Urinary bladder (tissue), 3 donors: ENCODE measurements at regions not wholly inside any gene's neighbourhood (a gene's known extent, or its start where the extent isn't known, plus 50 kb on each side); places are given as distances from the start of the nearest gene placed in this dataset.

Experiments
- DNase-seq: peaks from one replicate; pipeline ENCODE4 v3.0.0-alpha.2; 2015; ENCODE audit errors: extremely low spot score
- H3K27ac ChIP-seq: one replicate; pipeline ENCODE4 v1.5.1; 2013; ENCODE audit warnings: low read depth, mild to moderate bottlenecking, moderate library complexity
- H3K36me3 ChIP-seq: one replicate; pipeline ENCODE4 v1.6.1; 2013; ENCODE audit warnings: mild to moderate bottlenecking, moderate library complexity; ENCODE audit not compliant: insufficient read depth
- H3K4me1 ChIP-seq: one replicate; pipeline ENCODE4 v1.6.1; 2013; ENCODE audit warnings: mild to moderate bottlenecking, moderate library complexity; ENCODE audit not compliant: insufficient read depth
- H3K4me3 ChIP-seq: one replicate; pipeline ENCODE4 v1.5.1; 2013; ENCODE audit warnings: low read depth, low read length
- WGBS: extraction: QIAGEN DNeasy Blood & Tissue Kit; methylation state at CpG from one replicate; pipeline ENCODE4 v1.1.7; 2013; 5-methylcytosine and 5-hydroxymethylcytosine counted together
- donor health status: healthy with polysubstance abuse.
- donor health status: healthy.

- no peak overlapping the region for H3K4me3 ChIP-seq
- no peaks in the 10 kb centered on the region for H3K36me3 ChIP-seq
- DNase-seq = no peak
- no peak overlapping the region for H3K27ac ChIP-seq
- H3K4me1 ChIP-seq = no peaks in the 10 kb centered on the region
- WGBS = 80% methylated on average over 6 of the region's 6 CpGs
Observed at GRCh38 chr3:76889911-76890310, 150.0 kb upstream of the ROBO2 start.

DNA sequence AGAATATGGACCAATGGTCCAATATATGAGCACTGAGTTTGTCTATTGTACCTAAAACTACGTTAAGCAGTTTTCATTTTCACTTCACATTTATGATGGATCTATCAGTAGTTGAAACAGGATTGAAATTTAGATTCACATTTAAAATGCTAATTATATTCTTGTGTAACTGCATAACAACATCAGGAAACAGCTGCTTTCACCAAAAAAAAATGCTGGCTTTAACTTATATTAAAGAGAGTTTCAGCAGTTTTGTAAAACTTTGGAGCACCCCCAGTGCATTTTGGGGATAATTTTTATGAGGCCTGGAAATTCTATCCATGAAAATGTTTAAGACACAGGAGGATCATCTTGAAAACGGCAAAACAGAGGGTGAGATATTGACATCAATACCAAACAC is 142.8 kb upstream of the ROBO2 start:
- no peak overlapping the region for H3K27ac ChIP-seq
- H3K4me1 ChIP-seq = no peaks in the 10 kb centered on the region
- no peak overlapping the region for H3K4me3 ChIP-seq
- no peak for DNase-seq
- WGBS = 57% methylated on average over 2 of the region's 2 CpGs
- H3K36me3 ChIP-seq = no peaks in the 10 kb centered on the region

- no peak for DNase-seq
- Histone ChIP-seq H3K4me1 (no peaks in the 10 kb centered on the region), H3K27ac (no peak overlapping the region), H3K36me3 (no peaks in the 10 kb centered on the region), H3K4me3 (no peak overlapping the region)
- WGBS = 74% methylated on average over 2 of the region's 2 CpGs
Observed at GRCh38 chr3:76900596-76900995, 139.3 kb upstream of the ROBO2 start.

DNA sequence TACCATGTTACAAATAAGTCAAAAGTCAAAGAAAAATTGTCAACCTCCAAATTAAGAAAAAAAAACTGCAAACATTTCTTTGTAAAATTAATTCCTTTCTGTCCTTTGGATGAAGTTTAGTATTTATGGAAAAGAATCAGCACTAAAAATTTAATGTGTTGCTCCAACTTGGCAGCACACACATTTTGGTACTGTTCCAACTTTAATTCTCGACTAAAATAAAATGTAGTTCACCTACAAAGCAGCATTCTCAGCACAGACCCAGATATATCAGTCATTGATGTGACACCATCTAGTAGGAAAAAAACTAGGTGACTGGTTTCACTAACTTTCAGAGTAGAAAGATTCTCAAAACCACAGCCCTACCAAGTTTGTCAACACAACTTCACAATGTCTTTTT is 131.7 kb upstream of the ROBO2 start:
- H3K4me3 ChIP-seq = no peak overlapping the region
- H3K27ac ChIP-seq = no peak overlapping the region
- 13% methylated on average over 1 of the region's 1 CpG for WGBS
- no peaks in the 10 kb centered on the region for H3K36me3 ChIP-seq
- H3K4me1 ChIP-seq = no peaks in the 10 kb centered on the region
- no peak for DNase-seq

- Histone ChIP-seq H3K36me3 (no peaks in the 10 kb centered on the region), H3K4me3 (no peak overlapping the region), H3K4me1 (no peaks in the 10 kb centered on the region), H3K27ac (no peak overlapping the region)
- WGBS = 59% methylated on average over 12 of the region's 12 CpGs
- no peak for DNase-seq
Observed at GRCh38 chr3:76912841-76913383, 127.0 kb upstream of the ROBO2 start.

DNA sequence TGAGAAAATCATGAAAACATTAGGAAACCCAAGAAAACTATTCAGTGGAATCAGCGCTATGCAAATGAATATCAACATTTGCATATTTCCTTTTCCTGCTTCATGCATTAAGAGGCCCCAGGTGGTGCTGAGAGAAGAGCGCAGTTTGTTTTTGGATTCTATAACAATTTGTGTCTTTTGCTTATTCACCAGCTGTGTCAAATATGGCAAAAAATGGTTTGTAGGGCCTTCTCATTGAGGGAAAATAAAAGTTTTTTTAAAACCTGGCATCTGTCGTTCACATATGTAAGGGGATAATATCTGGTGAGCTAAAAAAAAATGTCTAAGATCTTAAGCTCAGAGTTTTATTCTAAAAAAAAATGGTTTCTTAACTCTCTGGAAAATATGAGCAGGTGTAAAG is 122.5 kb upstream of the ROBO2 start:
- Histone ChIP-seq H3K36me3 (no peaks in the 10 kb centered on the region), H3K4me1 (no peaks in the 10 kb centered on the region), H3K4me3 (no peak overlapping the region), H3K27ac (no peak overlapping the region)
- WGBS = 92% methylated on average over 3 of the region's 3 CpGs
- DNase-seq = no peak

DNA sequence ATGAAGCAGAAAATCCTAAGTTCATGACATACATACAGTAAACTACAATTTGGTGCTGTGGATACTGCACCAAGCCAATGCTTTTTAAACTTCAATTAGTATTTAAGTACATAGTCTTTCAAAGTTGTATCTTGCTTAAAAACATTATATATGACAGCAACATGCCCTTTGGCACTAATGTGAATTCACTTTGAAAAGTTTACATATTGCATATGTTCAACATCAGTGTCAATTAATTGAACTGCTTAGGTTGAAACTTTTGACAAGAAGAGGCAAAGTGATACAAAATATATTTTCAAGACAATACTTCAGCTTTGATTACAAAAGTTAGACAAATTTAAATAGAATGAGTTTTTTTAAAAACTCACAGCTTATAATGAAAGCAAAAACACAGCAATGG is 119.4 kb upstream of the ROBO2 start:
- Histone ChIP-seq H3K4me3 (no peak overlapping the region), H3K27ac (no peak overlapping the region), H3K36me3 (no peaks in the 10 kb centered on the region), H3K4me1 (no peaks in the 10 kb centered on the region)
- no peak for DNase-seq

GRCh38 chr3:76923485-76923884 is 116.4 kb upstream of the ROBO2 start:
- Histone ChIP-seq H3K36me3 (no peaks in the 10 kb centered on the region), H3K4me1 (no peaks in the 10 kb centered on the region), H3K27ac (no peak overlapping the region), H3K4me3 (no peak overlapping the region)
- no peak for DNase-seq
- 38% methylated on average over 1 of the region's 1 CpG for WGBS

GRCh38 chr3:76930712-76931111 is 109.2 kb upstream of the ROBO2 start:
- Histone ChIP-seq H3K27ac (no peak overlapping the region), H3K4me1 (no peaks in the 10 kb centered on the region), H3K36me3 (no peaks in the 10 kb centered on the region), H3K4me3 (no peak overlapping the region)
- 67% methylated on average over 2 of the region's 2 CpGs for WGBS
- no peak for DNase-seq

- Histone ChIP-seq H3K4me3 (no peak overlapping the region), H3K36me3 (no peaks in the 10 kb centered on the region), H3K27ac (no peak overlapping the region), H3K4me1 (no peaks in the 10 kb centered on the region)
- DNase-seq = no peak
- 49% methylated on average over 1 of the region's 1 CpG for WGBS
Observed at GRCh38 chr3:76933245-76933644, 106.7 kb upstream of the ROBO2 start.

DNA sequence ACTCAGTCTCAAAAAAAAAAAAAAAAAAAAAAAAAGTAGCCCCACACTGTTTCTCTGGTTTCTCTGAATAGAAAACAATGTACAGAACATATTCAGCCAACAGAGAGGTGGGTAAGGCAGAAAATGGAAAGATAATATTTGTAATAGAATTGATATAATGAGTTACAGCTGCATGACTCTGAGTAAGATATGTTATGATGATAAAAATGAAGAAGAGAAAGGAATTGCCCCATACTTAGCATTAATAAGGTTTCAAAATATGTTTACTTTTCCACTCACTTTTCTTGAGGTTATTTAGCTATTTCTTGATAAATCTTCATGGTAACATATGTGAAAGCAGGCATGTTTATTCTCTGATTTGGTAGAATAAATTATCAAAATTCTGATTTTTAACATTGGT is 100.9 kb upstream of the ROBO2 start:
- Histone ChIP-seq H3K27ac (no peak overlapping the region), H3K36me3 (no peaks in the 10 kb centered on the region), H3K4me1 (no peaks in the 10 kb centered on the region), H3K4me3 (no peak overlapping the region)
- DNase-seq = no peak

GRCh38 chr3:76940181-76940770 is 99.6 kb upstream of the ROBO2 start:
- 91% methylated on average over 15 of the region's 15 CpGs for WGBS
- H3K27ac ChIP-seq = no peak overlapping the region
- H3K4me3 ChIP-seq = no peak overlapping the region
- no peaks in the 10 kb centered on the region for H3K4me1 ChIP-seq
- DNase-seq = no peak
- no peaks in the 10 kb centered on the region for H3K36me3 ChIP-seq

- Histone ChIP-seq H3K4me1 (no peaks in the 10 kb centered on the region), H3K27ac (no peak overlapping the region), H3K4me3 (no peak overlapping the region), H3K36me3 (no peaks in the 10 kb centered on the region)
- DNase-seq = no peak
- WGBS = 89% methylated on average over 4 of the region's 4 CpGs
Observed at GRCh38 chr3:76941376-76941775, 98.5 kb upstream of the ROBO2 start.

- Histone ChIP-seq H3K27ac (no peak overlapping the region), H3K36me3 (no peaks in the 10 kb centered on the region), H3K4me1 (no peaks in the 10 kb centered on the region), H3K4me3 (no peak overlapping the region)
- WGBS = 65% methylated on average over 2 of the region's 2 CpGs
- no peak for DNase-seq
Observed at GRCh38 chr3:76942101-76942500, 97.8 kb upstream of the ROBO2 start.

GRCh38 chr3:76943058-76943457 is 96.8 kb upstream of the ROBO2 start:
- Histone ChIP-seq H3K36me3 (no peaks in the 10 kb centered on the region), H3K4me1 (no peaks in the 10 kb centered on the region), H3K4me3 (no peak overlapping the region), H3K27ac (no peak overlapping the region)
- 43% methylated on average over 3 of the region's 3 CpGs for WGBS
- no peak for DNase-seq
